Tibial artery (tissue), 4 donors: ENCODE measurements at regions not wholly inside any gene's neighbourhood (a gene's known extent, or its start where the extent isn't known, plus 50 kb on each side); places are given as distances from the start of the nearest gene placed in this dataset.

Source experiments
- DNase-seq, 2 donors: peaks; one replicate each; pipeline ENCODE4 v3.0.0-alpha.2; 2019
- H3K27ac ChIP-seq, 2 donors: fragments of 200-600 bp; sonication (generic) in 1 of 2; 1 replicate in 1 of 2; 2 replicates in 1 of 2; pipeline ENCODE4 v1.5.1; 2018 to 2019; ENCODE audit warnings: mild to moderate bottlenecking in 1 of 2
- H3K27me3 ChIP-seq, 2 donors: fragments of 200-600 bp; sonication (generic) in 1 of 2; one replicate each; pipeline versions ENCODE4 v1.5.1 to v1.6.0; 2016 to 2019
- H3K36me3 ChIP-seq, 3 donors: fragments of 200-600 bp; sonication (generic) in 2 of 3; one replicate each; pipeline ENCODE4 v1.5.1; 2016 to 2019; ENCODE audit warnings: mild to moderate bottlenecking in 2 of 3
- H3K4me1 ChIP-seq, 4 donors: fragments of 200-600 bp; sonication (generic) in 2 of 4; 1 replicate in 3 of 4; 2 replicates in 1 of 4; pipeline ENCODE4 v1.5.1; 2016 to 2019
- H3K4me3 ChIP-seq, 2 donors: fragments of 200-600 bp; sonication (generic) in 1 of 2; 1 replicate in 1 of 2; 2 replicates in 1 of 2; pipeline ENCODE4 v1.5.1; 2018 to 2019; ENCODE audit warnings: mild to moderate bottlenecking in 2 of 2
- H3K9me3 ChIP-seq, 3 donors: fragments of 200-600 bp; sonication (generic) in 1 of 3; one replicate each; pipeline ENCODE4 v1.5.1; 2016 to 2019
- intact Hi-C: fragments of 100-400 bp; cut with DNase I; formaldehyde crosslinking; loops from one replicate; pipeline ENCODE4 v1.15.0; 2023; ENCODE audit warnings: low total_unique reads
- TF ChIP-seq, protein P1 (sequence below), 2 experiments: fragments of 200-600 bp in 1 of 2; fragments of 450-650 bp in 1 of 2; IDR thresholded peaks; one replicate each; pipeline ENCODE4 v1.5.1; 2017 to 2019; ENCODE audit warnings: antibody characterized with exemption in 2 of 2, mild to moderate bottlenecking in 1 of 2, moderate library complexity in 1 of 2

DNA sequence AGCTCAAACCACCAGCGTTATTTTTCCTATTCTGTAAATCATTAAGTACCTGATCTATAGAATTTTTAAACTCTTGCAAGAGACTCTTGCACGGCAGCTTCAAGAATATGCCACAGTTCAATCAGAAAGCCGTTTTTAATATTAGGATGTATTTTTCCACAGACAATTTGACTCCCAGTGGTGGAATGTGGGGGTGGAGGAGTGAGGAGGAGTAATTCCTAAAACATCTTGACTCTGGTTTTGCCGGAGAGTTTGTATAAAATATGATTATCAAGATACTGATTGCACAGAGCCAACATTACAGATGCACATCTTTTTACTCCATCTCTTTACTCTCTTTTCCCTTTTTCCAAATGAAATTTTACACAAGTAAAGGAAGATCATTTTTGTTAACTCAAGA is 288.3 kb downstream of the ENC1 start:
- DNase-seq = no peak
- Histone ChIP-seq H3K27me3 (no peaks in the 10 kb centered on the region), H3K9me3 (no peaks in the 10 kb centered on the region), H3K27ac (no peak overlapping the region), H3K4me1 (no peaks in the 10 kb centered on the region), H3K4me3 (no peak overlapping the region), H3K36me3 (no peaks in the 10 kb centered on the region)
- TF ChIP-seq, protein P1, sequence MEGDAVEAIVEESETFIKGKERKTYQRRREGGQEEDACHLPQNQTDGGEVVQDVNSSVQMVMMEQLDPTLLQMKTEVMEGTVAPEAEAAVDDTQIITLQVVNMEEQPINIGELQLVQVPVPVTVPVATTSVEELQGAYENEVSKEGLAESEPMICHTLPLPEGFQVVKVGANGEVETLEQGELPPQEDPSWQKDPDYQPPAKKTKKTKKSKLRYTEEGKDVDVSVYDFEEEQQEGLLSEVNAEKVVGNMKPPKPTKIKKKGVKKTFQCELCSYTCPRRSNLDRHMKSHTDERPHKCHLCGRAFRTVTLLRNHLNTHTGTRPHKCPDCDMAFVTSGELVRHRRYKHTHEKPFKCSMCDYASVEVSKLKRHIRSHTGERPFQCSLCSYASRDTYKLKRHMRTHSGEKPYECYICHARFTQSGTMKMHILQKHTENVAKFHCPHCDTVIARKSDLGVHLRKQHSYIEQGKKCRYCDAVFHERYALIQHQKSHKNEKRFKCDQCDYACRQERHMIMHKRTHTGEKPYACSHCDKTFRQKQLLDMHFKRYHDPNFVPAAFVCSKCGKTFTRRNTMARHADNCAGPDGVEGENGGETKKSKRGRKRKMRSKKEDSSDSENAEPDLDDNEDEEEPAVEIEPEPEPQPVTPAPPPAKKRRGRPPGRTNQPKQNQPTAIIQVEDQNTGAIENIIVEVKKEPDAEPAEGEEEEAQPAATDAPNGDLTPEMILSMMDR (IDR thresholded peaks at IDR 0.05) = no peak
- intact Hi-C loops = no loop called here

DNA sequence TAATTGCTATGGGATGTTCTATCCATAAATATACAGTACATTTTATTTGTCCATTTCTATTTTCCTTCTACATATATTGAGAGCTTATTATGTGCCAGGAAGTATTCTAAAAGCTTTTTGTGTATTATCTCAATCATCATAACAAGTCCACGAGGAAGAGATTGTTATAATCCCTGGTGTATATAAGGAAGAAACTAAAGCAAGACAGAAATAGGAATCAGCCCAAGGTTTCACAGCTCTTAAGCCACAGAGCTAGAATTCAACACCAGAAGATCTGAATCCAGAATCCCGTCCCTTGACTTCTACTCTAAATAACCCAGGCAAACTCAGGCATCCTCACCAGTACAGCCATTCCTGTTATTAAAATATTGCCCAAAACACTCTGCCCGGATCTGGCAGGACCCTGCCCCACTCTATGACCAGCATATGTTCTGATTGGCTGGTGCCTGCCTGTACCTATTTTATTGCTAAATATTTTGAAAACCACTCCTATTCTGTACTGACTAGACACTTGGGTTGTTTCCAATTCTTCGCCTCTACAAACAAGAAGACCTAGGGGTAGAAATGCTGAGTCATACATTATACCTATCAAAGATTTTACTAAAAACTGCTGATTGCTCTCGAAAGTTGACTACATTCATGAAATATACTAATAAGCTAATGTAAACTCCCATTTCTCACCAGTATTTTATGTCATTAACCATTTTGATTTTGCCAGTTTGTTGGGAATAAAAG is 297.4 kb downstream of the ENC1 start:
- intact Hi-C loops = no loop called here
- no peak for DNase-seq
- Histone ChIP-seq H3K9me3 (no peaks in the 10 kb centered on the region), H3K4me1 (no peaks in the 10 kb centered on the region), H3K27ac (no peak overlapping the region), H3K4me3 (no peak overlapping the region), H3K27me3 (no peaks in the 10 kb centered on the region), H3K36me3 (no peaks in the 10 kb centered on the region)
- TF ChIP-seq, protein P1 (IDR thresholded peaks at IDR 0.05) = no peak

DNA sequence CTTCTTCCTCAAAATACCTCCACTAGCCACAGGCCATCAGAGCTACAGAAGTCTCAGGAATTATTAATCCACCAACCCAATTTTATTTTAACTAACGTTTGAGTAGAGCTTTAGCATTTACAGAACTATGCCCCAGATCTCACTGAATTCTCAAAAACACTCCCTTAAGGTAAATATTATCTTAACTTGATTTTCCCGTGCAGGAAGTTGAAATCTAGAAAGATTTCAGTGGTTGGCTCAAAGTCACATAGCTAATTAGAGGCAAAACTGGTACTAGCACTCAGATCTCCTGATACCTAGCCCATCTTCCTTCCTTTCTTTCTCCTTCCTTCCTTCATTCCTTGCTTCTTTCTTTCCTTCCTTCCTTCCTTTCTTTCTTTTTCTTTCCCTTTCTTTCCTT is 298.3 kb downstream of the ENC1 start:
- Histone ChIP-seq H3K27me3 (no peaks in the 10 kb centered on the region), H3K27ac (no peak overlapping the region), H3K4me3 (no peak overlapping the region), H3K9me3 (no peaks in the 10 kb centered on the region), H3K36me3 (no peaks in the 10 kb centered on the region), H3K4me1 (no peaks in the 10 kb centered on the region)
- TF ChIP-seq, protein P1 (IDR thresholded peaks at IDR 0.05) = no peak
- intact Hi-C loops = no loop called here
- no peak for DNase-seq

DNA sequence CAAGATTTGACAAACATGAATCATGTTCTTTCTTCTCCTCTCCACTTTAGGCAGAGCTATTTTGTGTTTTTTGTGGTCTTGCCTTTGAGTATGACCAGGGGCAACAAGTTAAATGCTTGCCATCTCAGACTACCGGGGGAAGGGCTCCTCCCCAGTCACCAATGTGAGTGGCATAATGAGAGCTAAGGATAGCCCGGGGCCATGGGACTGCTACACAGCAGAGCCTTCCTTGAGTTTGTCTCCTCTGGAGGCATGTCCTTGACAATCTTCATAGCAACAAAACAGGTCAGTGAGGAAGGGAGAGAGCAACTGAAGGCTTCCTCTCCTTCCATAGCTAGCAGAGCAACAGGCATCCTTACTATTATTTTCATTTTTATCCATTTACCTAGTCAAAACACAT is 299.3 kb downstream of the ENC1 start:
- Histone ChIP-seq H3K36me3 (no peaks in the 10 kb centered on the region), H3K9me3 (no peaks in the 10 kb centered on the region), H3K27ac (no peak overlapping the region), H3K27me3 (no peaks in the 10 kb centered on the region), H3K4me3 (no peak overlapping the region), H3K4me1 (no peaks in the 10 kb centered on the region)
- DNase-seq = no peak
- intact Hi-C loops = no loop called here
- TF ChIP-seq, protein P1 (IDR thresholded peaks at IDR 0.05) = no peak

DNA sequence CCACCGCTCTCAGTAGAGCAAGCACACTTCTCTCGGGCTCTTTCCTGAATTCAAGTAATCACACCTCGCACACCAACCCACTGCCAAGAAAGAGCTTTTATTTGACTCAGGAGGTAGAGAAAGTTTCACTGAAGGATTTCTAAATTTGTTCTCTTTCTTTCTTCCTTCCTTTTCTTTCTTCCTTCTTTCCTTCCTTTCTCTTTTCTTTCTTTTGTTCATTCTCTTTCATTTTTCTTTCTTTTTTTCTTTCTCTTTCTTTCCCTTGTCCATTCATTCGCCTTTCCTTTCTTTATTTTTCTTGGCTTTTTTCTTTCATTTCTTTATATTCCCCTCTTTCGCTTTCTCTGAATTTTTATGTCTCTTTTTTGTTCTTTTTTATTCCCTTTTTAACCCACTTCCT is 300.1 kb downstream of the ENC1 start:
- Histone ChIP-seq H3K4me3 (no peak overlapping the region), H3K36me3 (no peaks in the 10 kb centered on the region), H3K9me3 (no peaks in the 10 kb centered on the region), H3K27ac (no peak overlapping the region), H3K4me1 (no peaks in the 10 kb centered on the region), H3K27me3 (no peaks in the 10 kb centered on the region)
- intact Hi-C loops = no loop called here
- TF ChIP-seq, protein P1 (IDR thresholded peaks at IDR 0.05) = no peak
- DNase-seq = no peak

DNA sequence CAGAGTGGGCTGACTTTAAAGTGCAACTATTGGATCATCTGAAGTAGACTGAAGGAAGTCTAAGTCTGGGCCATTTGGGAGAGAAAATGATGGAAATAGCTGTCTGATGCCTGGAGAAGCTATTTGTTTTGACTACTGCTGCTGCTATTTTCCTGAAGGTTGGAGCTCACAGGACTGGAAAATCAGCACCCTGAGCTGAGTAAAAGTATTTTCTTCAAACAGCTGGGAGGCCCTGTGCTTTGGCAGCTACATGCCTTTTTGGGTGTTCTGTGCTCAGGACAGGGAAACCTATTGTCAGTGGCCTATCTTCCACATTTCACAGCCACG is 302.6 kb downstream of the ENC1 start:
- H3K4me1 ChIP-seq = no peaks in the 10 kb centered on the region
- H3K36me3 ChIP-seq = no peaks in the 10 kb centered on the region
- H3K9me3 ChIP-seq = no peaks in the 10 kb centered on the region
- H3K4me3 ChIP-seq = no peak overlapping the region
- intact Hi-C loops = no loop called here
- DNase-seq = no peak
- H3K27ac ChIP-seq = no peak overlapping the region
- H3K27me3 ChIP-seq = no peaks in the 10 kb centered on the region
- TF ChIP-seq, protein P1 (IDR thresholded peaks at IDR 0.05) = no peak
